OCI-M2 (cell line): ENCODE measurements at regions not wholly inside any gene's neighbourhood (a gene's known extent, or its start where the extent isn't known, plus 50 kb on each side); places are given as distances from the start of the nearest gene placed in this dataset.

Experiments
- DNase-seq: peaks from one replicate; lab custom pipeline; 2025; ENCODE audit not compliant: unreplicated experiment; lab: John Stamatoyannopoulos, UW

DNA sequence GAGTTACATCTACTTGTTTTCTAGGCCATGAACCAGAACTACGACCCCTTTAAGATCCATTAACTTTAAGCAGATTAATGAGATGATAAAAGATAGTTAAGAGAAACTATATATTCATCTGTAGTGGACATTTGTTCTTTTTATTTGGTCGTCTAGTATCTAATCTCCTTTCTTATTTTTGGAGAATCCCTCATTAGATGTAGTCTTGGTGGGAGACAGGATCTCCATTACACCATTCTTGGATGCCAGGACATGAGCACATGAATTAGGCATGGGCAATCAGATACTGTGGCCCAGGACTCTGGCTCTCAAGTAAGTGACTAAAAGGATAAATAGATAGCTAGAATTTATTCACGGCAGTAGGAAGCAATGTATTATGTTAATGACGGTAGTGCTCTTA, 245.0 kb downstream of the ATP23 start:
- DNase-seq = no peak

GRCh38 chr12:58186914-58187313, 245.5 kb downstream of the ATP23 start:
- no peak for DNase-seq

DNA sequence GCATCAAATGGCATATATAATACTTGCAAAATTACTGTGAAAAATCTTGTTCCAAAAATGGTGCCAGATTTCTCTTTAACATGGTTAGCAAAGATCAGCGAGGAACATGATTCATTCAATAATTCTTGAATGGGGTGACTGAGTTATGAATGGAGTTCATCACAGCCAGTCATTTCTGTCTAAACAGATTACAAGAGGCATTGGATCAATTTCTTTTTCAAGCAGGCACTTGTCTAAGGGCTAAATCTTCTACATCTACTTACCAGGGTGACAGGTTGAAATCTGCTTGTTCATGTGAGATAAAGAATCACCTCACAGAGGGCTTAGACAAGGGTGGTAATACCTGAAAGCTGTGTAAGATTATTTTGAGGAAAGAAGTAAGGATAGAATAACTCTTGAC, 247.7 kb downstream of the ATP23 start:
- no peak for DNase-seq

DNA sequence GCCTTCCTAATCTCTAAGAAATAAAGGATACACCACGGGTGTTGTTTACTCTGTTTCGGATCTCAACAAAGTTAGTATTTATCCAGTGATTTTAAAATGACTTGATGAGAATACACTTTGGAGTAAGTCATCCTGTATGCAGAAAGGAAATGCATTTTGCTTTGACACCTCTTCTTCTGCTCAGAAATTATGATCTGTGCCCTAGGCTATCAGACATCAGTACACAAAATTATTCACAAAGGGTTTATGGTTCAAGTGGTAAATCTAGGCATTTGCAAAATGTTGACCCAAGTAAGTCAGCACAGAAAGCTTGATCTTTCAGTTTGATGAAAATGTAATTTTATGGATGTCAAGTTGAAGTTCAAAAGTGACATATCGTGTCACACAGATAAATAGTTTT, 248.5 kb downstream of the ATP23 start:
- DNase-seq = no peak

DNA sequence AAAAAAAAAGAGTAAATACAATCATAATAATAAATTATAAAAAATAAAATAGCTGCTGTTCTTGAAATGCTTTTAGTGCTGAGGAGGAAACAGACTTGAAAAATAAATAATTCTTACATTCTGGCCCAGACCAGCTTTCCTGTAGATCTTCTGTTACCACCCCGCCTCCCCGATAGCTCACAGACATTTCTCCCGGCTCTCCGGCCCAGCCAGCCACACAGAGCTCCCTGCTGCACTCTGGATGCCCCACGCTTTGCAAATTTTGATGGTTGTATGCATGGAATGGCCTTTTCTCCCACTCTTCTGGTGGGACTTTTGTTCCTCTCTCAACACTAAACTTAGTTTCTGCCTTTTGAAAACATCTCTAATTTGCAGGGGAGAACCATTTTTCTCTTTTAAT, 249.3 kb downstream of the ATP23 start:
- DNase-seq = no peak

DNA sequence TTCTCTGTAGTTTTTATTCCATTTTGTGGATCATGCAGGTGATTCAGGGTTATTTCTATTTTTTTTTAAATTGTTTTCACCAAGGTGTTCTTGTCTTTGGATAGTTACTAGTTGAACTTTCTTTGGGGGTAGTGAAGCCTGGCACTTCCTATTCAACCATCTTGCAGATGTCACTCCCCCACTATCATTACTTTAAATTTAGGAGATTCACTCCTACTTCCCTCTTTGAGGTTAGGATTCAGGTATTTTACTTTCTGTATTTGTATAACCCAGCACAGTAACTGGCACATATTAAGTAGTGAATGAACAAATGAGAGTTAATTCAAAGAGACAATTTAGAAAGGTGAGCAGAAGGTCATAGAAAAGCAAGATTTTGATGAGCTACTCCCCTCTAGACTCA, 255.6 kb downstream of the ATP23 start:
- no peak for DNase-seq

DNA sequence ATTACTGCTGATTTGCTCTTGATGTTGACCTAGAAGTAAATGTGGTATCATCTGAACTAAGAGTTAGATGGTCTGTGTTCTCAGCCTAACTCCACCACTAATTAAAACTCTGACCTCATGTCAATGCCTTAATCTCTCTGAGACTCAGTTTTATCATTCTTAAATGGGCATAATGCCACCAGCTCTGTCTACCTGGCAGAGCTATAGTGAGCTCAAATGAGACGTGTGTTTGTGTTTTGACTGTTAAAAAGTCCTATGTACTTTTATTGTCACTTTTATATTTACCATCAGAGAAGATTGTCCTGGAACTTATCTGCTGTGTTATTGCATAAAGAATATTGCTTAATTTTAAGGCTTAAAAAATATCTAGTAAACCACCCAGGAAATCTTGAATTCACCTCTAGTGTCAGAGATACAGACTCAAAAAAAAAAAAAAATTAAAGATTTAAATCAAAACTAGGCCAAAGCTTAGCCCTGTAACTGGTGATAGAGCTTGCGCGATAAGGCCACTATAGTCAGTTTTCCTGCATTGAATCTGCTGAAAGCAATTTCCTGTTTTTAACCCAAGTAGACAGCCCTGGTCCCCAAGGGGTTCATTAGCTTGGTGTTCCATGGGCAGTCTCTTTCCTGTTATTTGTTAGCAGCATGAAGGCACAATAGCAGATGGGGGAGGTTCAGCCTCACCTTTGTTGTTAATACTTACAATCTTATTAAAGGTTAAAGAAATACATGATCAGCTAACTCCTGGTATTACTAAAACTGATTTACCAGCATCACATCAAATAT, 261.8 kb downstream of the ATP23 start:
- no peak for DNase-seq

GRCh38 chr12:58204071-58204470, 262.7 kb downstream of the ATP23 start:
- no peak for DNase-seq

DNA sequence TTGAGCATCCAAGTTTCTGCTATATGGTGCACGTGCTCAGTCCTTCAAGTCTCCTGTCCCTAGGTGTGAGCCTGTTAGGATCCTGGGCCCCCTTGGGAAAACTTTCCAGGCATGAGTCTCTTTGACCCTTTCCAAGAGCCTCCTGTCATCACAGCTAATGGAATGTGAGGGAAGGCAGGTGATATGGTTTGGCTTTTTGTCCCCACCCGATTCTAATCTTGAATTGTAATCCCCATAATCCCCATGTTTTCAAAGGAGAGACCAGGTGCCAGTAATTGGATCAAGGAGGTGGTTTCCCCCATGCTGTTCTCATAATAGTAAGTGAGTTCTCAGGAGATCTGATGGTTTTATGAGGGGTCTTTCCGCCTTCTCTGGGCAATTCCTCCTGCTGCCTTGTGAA, 265.5 kb downstream of the ATP23 start:
- no peak for DNase-seq

- no peak for DNase-seq
These were observed 269.8 kb downstream of the ATP23 start for GRCh38 chr12:58211211-58211610.

DNA sequence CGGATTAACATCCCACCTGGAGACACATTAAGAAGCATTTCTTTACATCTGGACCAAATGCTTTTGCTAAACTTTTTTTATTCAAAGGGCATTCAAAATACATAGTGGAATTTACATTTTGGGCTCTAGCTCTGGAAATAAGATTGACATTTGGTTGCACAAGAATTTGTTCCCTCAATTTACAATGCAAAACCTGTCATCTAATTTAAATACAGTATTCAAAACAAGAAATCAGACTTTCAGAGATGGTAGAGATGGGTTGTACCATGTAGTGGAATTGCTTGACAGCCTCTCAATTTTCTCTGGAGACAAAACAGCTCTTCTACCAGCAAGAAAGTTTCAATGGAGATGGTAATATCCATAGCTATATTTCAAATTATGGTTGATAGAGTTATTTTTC, 275.8 kb downstream of the ATP23 start:
- DNase-seq = no peak

GRCh38 chr12:58224536-58225105, 283.3 kb downstream of the ATP23 start:
- DNase-seq = no peak

DNA sequence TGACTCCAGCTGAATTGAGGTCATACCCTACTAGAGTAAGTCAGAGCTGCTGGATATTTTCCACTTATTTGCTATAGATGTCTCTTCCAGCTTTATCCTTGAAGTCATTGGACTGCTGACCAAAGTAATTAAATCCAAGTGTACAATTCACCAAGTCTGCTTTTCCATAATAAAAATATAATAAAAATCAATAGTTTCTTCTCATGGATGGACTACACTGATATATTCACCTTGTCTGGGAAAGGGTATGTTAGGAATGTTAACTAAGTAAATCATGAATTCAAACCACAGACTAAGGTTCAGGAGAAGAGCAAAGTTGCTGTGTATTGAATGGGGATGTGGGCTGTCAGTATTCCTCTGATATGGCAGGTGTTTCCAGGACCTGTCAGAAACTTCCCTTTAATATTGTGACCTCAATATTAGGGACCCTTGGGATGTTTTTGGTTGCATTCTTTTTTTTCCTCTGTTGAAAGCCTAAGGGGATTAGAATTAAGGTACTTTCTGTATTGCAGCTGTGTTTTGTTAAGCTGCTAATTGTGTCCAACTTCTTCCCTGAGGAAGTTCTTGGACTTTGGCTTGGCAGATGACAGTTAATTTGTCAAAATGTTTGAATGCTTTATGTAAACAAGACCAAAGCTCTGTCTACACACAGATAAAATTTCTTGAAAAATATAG, 284.0 kb downstream of the ATP23 start:
- no peak for DNase-seq

GRCh38 chr12:58233886-58234285, 292.5 kb downstream of the ATP23 start:
- DNase-seq = no peak

DNA sequence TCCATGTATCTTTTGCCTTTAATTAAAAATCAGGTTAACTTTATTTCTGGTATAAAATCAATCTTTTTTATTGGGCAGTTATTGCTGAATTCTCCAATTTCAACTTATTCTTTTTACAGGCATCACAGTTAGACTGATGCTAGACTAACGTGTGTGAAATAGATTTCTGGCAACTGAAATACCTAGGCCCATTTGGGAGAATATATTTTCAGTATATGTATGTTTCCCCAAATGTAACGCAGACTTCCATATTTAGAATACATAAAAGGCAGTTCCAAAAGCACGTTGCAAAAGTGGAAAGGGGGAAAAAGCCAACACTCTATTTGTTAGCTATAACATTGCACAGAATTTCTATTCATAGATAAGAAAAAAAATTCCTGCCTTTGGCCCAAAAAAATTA, 297.0 kb downstream of the ATP23 start:
- DNase-seq = no peak

GRCh38 chr12:58241099-58241498, 299.7 kb downstream of the ATP23 start:
- DNase-seq = no peak

GRCh38 chr12:58242796-58243630, 301.6 kb downstream of the ATP23 start:
- DNase-seq = no peak

DNA sequence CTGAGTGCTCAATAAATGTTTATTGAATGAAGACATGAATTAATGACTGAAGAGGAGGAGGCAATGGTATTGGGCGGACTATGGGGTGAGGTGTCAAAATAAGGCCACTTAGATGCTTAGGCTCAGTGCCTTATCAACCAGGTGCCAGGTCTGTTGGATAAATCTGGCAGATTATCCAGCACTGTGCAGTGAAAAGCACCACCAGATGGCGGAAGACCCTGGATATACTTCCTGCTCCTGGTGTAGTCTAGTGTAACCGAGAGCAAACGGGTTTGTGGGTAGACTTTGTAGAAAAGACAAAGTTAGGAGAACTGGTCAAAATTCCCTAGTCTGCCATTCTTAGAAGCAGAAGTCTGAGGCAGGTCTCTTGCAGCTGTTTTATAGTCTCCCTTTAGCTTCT, 306.3 kb downstream of the ATP23 start:
- DNase-seq = no peak

DNA sequence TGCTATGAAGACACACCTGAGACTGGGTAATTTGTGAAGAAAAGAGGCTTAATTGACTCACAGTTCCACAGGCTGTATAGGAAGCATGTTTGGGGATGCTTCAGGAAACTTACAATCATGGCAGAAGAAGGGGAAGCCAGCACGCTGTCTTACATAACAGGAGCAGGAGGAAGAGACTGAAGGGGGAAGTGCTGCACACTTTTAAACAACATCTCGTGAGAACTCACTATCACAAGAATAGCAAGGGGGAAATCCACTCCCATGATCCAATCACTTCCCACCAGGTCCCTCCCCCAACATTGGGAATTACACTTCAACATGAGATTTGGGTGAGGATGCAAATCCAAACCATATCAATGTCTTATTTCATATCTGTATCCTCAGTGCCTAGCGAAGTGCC, 307.2 kb downstream of the ATP23 start:
- no peak for DNase-seq

- DNase-seq = no peak
These were observed 308.2 kb downstream of the ATP23 start for GRCh38 chr12:58249610-58250009.

- DNase-seq = no peak
These were observed 308.7 kb downstream of the ATP23 start for GRCh38 chr12:58250077-58250476.

GRCh38 chr12:58252914-58253313, 311.5 kb downstream of the ATP23 start:
- DNase-seq = no peak
